ENCODE measurements at regions not wholly inside any gene's neighbourhood (a gene's known extent, or its start where the extent isn't known, plus 50 kb on each side); places are given as distances from the start of the nearest gene placed in this dataset.
"Not testable (repeated sequence)": the region's sequence is repeated elsewhere in the genome, so short reads cannot be mapped to it uniquely, and the experiment has no call there.

- DNase-seq: no peak
Observed at GRCh38 chr15:95150466-95150865, 919.1 kb downstream of the MCTP2 start.

DNA sequence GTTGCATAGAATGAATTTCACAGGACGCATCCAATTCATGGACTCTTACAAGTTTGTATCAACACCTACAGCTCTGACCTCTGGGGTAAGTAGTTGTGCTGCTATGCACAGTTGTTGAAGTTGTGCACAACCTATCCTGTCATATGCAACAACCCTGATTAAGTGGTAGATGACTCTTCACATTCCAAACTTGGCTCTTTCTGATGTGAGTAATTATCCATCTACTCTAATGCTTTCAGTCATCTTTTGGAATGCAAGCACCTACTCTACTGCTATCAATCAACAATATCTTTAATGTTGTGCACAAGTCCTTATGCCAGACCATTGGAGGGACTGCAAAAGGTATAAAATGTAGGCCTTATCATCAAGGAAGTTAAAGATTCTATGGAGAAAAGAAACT, 921.4 kb downstream of the MCTP2 start:
- no peak for DNase-seq

GRCh38 chr15:95153201-95153600, 921.8 kb downstream of the MCTP2 start:
- not testable (repeated sequence) for DNase-seq

DNA sequence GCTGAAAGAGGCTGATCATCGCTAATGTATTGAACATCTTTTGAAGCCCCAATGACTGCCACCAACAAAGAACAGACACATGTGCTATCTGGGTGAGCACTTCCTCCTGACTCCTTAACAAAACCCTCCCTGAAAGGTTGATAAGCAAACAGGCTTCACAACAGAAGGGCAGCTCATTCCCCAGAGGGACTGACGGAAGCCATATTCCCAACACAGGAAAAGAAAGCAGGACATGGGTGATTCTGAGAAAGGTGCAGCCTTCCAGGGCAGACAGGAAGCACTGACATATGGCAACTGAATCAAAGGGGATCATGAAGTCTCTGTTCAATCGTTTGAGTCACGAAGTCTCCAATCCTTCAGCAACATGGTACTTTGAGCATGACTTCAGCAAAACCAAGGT, 929.0 kb downstream of the MCTP2 start:
- DNase-seq: peak in 1 of 2 experiments; percentile 7

DNA sequence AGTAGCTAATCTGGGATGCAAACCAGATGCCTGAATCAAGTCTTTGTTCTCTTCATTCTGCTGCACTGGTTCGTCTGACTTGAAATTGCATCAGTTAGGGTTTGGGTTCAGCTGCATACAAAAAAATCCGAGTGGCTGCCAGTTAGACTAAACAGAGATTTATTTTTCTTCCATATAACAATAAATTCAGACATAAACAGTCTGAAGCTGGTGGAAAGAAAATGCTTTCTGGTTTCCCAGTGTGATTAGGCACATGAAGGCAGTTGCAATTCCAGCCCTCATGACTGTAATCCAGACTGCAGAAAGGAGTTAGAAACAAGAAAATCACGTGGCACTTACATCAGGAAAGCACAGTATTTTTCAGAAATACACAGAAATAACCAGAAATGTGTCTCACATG, 930.7 kb downstream of the MCTP2 start:
- DNase-seq: peak in 1 of 2 experiments; percentile 16

- no peak for DNase-seq
Observed at GRCh38 chr15:95162531-95162930, 931.2 kb downstream of the MCTP2 start.

GRCh38 chr15:95162967-95163531, 931.7 kb downstream of the MCTP2 start:
- no peak for DNase-seq

GRCh38 chr15:95168152-95168551, 936.8 kb downstream of the MCTP2 start:
- DNase-seq: no peak

DNA sequence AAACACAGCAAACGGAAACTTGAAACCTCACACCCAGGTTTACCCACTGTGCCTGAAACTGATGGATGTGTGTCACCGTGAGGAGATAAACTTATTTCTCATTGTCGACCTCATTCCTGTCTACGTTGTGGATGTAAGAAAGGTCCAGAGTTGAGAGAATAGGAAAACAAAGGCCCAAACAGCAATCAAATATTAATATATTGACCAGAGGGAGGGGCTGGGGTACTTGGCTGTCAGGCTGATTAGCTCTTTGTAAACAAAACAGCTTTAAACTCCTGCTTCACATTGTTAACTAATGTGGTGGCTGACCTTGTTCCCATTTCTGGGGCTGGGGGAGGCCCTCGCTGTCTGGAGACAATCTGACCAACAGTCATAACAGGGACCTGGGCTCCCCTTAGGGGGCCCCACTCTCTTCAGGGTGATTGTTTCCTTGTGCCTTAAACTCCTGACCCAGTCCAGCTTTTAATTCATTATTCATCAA, 937.6 kb downstream of the MCTP2 start:
- DNase-seq: no peak

GRCh38 chr15:95169541-95170459, 938.4 kb downstream of the MCTP2 start:
- DNase-seq: no peak

DNA sequence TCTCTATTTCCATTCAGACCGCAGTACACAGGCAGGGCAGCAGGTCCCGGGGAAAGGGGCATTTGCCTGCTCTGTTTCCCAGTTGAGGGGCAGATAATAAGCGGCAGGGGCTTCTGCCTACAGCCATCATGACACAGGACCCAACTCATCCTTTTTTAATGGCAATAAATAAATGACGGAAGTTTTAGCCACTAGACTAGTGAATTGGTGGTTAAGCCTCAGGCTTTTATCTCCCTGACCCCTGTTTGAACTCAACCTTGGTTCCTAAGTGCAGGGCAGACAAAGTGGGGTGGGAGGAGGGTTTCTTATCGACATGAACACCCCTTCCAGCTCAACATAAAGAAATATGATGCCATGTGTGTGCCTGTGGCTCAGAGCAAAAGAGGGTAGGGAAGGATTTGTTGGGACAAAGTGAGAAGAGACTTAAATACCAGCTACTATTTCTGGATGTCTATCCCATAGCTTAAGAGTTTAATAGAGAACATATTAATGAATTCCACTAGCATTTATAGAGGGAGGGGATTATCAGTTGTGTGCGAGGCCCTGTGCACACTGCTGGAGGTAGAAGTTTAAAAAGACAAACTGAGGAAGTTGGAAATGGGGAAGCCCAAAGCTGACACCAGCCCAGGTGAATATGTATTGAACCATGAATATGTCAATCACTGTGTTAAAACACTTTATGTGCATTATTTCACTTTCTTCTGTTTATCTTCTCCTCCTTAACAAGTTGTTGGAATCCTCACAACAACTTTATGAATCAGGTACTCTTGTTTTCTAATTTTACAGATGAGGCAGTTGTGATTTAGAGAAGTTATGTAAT, 939.4 kb downstream of the MCTP2 start:
- DNase-seq: no peak

DNA sequence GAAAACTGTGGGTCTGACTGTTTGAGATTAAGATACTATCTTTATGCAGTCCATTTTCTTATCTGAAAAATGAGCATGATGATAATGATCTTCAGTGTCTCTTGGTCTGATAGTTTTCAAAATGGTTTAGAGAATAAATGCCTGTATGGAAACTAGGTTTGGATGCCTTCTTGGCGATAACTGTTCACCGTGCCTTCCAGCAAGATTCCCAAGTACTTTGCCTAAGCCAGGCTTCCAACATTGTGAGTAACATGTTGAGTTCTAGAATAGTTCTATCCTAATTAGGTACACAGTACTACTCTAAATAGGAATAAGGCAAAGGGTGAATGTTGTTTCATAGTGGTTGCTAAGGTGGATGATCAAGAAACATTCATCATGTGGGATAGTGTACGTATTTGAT, 940.2 kb downstream of the MCTP2 start:
- no peak for DNase-seq

DNA sequence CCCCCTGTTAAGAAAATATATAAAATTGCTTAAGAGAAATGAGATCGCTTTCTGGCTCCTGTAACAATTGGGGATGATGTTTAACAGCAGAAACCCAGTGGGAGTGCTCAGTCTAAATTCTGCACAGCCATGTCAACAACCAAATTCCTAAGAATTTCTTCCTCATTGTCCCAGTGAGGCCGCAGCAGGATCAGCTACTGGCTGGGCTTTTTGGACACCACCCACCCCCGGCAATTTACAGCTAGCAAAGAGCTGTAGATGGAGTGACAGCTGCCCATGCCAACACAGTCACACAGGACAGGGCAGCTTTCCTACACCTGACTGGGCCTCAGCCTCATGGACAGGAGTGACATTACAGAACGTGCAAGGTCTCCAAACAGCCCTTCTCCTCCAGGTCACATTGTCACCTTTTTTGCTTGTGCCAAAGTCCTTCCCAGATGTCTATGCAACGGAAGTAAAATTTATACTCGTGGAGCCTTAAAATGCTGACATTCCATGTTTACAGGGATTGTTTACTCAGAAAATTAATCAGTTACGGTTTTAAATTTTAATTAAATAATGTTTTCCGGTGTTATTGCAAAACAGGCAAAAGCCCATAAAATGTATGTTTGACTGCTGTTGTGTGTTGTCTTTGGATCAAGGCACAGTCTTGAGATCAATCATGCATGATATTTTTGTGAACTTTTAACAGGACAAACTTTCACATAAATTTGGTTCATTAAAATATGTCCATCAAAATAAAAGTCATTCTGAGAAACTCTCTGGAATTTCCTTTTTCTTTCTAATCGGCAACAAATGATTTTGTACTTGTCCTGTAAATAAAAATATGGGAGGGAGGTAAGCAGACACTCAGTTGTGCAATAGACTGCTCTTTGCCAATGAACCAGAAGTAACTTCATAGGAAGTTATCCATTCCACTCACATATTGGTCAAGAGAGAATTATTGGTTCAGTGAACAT, 943.2 kb downstream of the MCTP2 start:
- no peak for DNase-seq

DNA sequence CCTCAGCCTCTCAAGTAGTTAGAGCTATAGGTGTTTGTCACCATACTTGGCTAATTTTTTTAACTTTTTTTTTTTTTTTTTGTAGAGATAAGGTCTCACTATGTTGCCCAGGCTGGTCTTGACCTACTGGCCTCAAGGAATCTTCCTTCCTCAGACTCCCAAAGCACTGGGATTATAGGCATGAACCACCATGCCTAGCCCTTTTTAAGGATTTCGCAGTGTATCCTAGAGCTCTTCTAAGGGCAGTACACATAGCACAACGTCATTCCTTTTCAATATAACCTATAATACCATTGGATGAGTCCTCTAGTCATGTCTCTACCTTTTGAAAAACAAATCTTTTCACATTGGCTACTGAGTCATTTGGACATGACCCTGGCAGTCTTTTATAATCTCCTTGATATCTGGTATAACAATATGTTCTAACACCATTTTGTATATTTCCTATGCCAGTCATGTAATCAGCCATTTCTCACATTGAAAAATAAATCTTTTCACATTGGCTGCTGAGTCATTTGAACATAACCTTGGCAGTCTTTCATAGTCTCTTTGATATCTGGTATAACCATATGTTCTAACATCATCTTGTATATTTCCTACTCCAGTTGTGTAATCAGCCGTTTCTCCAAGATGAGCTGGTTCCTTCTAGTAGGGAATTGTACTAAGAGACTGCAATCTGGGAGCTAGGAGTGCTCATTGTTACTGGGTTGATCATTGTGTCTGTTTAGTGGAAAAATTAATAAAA, 944.7 kb downstream of the MCTP2 start:
- no peak for DNase-seq

DNA sequence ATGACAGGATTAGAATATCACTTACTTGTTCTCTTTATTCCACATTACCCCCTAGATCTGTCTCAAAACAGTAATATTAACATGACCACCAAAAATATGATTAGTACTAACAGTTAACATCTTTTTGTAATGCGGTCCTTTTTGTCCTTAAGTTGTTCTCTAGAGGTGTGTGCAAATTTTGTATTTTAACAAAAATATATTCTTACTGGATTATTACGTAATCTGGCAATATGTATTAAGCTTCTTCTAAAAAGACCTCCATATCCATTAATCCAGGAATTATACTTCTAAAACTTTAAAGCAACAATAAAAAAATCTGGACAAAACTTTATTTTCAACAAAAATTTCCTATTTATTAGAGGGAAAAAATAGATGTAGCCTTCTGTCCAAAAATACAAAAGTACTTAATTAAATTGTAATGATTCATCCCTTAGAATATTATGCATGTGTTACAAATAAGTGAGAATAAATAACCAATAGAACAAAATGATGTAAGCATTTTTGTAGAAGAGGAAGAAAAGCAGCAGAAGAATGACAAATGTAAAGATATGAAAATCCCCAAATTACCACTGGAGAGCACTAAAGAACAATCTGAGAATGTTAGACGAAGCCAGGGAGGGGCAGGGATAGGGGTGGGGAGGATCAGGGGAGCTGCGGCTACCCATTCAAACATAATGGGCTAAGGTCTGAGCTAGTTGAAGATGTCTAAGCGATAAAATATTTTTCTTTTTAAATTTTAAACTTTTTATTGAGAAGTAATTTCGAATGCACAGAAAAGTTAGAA, 945.6 kb downstream of the MCTP2 start:
- DNase-seq: peak in 1 of 2 experiments; percentile 24

DNA sequence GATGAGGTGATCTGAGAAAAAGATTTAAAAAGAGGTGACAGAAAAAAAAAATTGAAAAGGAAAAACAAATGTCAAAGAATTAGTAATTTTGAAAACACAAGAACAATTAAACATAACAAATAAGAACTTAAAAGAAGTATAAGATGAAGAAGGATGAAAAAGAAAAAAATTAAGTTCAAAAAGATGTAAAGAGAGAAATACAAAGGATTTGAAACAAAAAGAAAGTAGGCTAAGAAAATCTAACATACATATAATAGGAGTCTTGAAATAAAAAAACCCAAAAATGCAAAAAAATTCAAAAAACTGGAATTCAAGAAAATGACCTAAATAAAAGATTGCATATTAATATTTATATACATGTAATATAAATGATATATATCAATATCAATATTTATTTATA, 949.2 kb downstream of the MCTP2 start:
- DNase-seq: no peak

DNA sequence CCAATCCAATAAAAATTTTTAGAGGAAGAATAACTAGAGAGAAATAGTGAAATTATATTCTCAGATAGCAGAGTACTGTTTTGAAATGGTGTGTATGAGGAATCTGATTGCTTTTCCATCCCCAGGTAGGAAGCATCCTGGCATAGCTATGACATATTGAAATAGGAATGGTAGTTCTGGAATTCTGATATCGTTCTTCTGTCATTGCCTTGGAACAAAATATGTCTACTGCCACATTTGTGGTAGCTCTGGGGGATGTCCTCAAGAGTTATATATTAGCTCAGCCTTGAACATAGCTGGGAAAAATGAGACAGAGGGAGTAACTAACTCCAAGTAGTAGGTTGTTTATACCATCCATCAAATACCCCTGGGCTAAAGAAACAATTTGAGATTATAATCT, 950.7 kb downstream of the MCTP2 start:
- DNase-seq: no peak

DNA sequence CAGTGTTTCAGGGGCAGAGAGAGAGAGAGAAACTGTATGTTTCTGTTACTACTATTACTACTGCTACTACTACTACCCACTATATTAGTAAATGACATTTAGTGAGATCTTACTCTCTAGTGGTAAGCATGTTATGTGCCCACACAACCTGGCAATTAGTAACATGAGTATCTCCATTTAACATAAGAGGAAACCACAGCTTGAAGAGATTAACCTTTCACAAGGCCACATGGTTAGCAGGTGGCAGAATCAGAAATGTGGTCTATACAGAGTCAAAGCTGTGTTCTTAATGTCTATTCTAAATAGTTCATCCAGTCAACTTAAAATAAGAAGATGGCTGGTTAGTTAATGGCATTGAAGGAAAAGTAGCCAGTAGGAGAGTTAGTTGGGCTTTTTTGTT, 961.6 kb downstream of the MCTP2 start:
- no peak for DNase-seq

GRCh38 chr15:95194746-95195145, 963.4 kb downstream of the MCTP2 start:
- DNase-seq: peak in 1 of 2 experiments; percentile 9

DNA sequence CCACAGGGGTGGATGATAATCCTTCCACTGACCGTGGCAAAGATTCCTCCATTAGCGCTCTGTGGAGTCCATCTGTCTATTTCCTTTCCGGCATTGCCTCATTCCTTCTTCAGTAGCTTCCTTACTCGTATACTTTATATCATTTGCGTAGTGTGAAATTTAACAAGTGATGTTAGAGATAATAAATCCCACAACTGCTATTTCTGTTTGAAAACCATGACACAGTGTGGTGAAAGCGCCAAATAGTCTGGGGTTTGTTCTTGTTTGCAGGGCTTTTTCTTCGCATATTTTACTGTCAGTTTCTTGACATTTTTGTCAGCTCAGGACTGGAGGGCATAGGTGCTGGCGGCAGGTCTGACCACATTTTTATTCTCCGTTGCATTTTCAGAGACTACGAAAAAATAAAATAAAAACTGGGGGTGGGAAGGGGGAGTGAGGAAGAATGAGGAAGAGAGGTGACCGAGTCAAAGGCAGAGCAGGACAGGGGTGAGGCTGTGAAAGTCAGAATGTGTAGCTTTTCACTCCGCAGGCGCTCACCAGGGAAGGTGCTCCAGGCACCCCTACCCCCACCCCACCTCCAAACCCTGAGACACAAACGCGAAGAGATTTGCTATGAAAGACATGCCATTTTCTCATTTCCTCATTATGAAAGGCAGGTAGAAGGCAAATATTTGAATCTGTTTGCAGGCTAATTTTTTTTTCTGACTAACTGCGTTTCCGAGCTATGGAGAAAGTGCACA, 965.0 kb downstream of the MCTP2 start:
- DNase-seq: peak; percentile 61 to 69
